Loucy (cell line): ENCODE measurements at regions not wholly inside any gene's neighbourhood (a gene's known extent, or its start where the extent isn't known, plus 50 kb on each side); places are given as distances from the start of the nearest gene placed in this dataset.

Source experiments
- CTCF ChIP-seq: fragments of 200-600 bp; sonication (generic); conservative IDR thresholded peaks from 2 replicates; pipeline ENCODE4 v1.5.1; 2014; ENCODE audit warnings: mild to moderate bottlenecking, antibody characterized with exemption, low read length
- EZH2phosphoT487 ChIP-seq: fragments of 200-600 bp; IDR thresholded peaks from 2 replicates; pipeline ENCODE4 v1.6.1; 2018; ENCODE audit warnings: antibody characterized with exemption, mild to moderate bottlenecking, moderate library complexity, borderline replicate concordance

DNA sequence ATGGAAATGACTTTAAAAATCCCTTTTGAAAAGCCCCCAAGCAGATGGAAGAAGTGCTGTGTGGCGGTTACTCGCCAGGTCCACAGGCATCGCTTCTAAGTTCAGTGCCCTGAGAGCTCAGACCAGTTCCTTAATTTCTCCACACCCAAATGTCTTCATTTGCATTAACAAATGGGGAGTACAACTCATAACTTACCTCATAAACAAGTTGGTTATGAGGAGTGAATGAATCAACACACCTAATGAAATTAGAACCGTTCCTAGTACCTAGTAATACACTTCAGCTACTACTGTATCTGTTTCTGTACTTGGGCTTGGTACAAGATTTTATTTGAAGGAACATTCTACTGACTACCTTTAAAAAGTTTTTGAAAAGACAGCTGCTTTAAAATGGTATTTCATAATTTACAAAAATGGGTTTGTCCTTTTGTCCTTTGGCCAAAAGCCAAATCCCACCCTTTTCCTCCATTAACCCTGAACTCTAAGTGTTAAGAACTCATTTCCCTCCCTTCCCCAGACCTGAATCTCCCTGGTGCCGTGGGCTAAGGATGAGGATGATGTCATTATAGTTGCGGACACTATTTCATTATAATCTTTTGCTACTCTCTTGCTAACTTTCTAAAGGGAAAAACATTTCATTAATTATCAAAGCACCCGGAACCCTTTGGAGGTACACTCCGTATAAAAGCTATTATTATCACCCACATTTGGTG lies 221.5 kb upstream of the CELF2 start:
- TF ChIP-seq CTCF (no peak), EZH2phosphoT487 (no peak)
